Activated T-helper 17 cell treated with anti-CD3 and anti-CD28 coated beads, Interleukin-2, amount 50 U/mL, for 72 hours (primary cell): ENCODE measurements at regions not wholly inside any gene's neighbourhood (a gene's known extent, or its start where the extent isn't known, plus 50 kb on each side); places are given as distances from the start of the nearest gene placed in this dataset.

ENCODE experiments used
- ATAC-seq: fragments of 150-1000 bp; cut with Tn5 transposase; replicated peaks from 2 replicates; pipeline ENCODE4 v1.10.0; 2021; ENCODE audit warnings: mild to moderate bottlenecking, moderate library complexity
- H3K27ac Mint-ChIP-seq: one replicate; pipeline ENCODE4 v1.8.0; 2022; ENCODE audit warnings: mixed read lengths
- H3K27me3 Mint-ChIP-seq: one replicate; pipeline ENCODE4 v1.8.0; 2022; ENCODE audit warnings: mixed read lengths
- H3K36me3 Mint-ChIP-seq: one replicate; pipeline ENCODE4 v1.8.0; 2022; ENCODE audit warnings: low read depth, mild to moderate bottlenecking, mixed read lengths
- H3K4me1 Mint-ChIP-seq: one replicate; pipeline ENCODE4 v1.8.0; 2022; ENCODE audit warnings: mixed read lengths
- H3K4me3 Mint-ChIP-seq: one replicate; pipeline ENCODE4 v1.8.0; 2022; ENCODE audit warnings: mild to moderate bottlenecking, mixed read lengths
- H3K9me3 Mint-ChIP-seq: one replicate; pipeline ENCODE4 v1.8.0; 2022; ENCODE audit warnings: mixed read lengths

GRCh38 chr1:181359012-181359411 lies 124.3 kb upstream of the CACNA1E start:
- Mint-ChIP-seq H3K36me3 (no peaks in the 10 kb centered on the region), H3K27me3 (no peaks in the 10 kb centered on the region), H3K4me3 (no peak overlapping the region), H3K4me1 (no peaks in the 10 kb centered on the region), H3K9me3 (no peaks in the 10 kb centered on the region), H3K27ac (no peak overlapping the region)
- no peak for ATAC-seq

GRCh38 chr1:181364801-181365200 lies 118.5 kb upstream of the CACNA1E start:
- Mint-ChIP-seq H3K27ac (no peak overlapping the region), H3K27me3 (no peaks in the 10 kb centered on the region), H3K4me3 (no peak overlapping the region), H3K4me1 (peaks cover 4% of the 10 kb centered on the region), H3K9me3 (no peaks in the 10 kb centered on the region), H3K36me3 (no peaks in the 10 kb centered on the region)
- ATAC-seq: no peak

GRCh38 chr1:181366910-181367309 lies 116.4 kb upstream of the CACNA1E start:
- Mint-ChIP-seq H3K4me3 (no peak overlapping the region), H3K4me1 (peaks cover 4% of the 10 kb centered on the region), H3K9me3 (peaks cover 3% of the 10 kb centered on the region), H3K27ac (no peak overlapping the region), H3K36me3 (no peaks in the 10 kb centered on the region), H3K27me3 (no peaks in the 10 kb centered on the region)
- no peak for ATAC-seq

- Mint-ChIP-seq H3K4me3 (no peak overlapping the region), H3K4me1 (peaks cover 1% of the 10 kb centered on the region), H3K27me3 (no peaks in the 10 kb centered on the region), H3K27ac (no peak overlapping the region), H3K9me3 (peaks cover 10% of the 10 kb centered on the region), H3K36me3 (no peaks in the 10 kb centered on the region)
- no peak for ATAC-seq
These were observed 113.9 kb upstream of the CACNA1E start for GRCh38 chr1:181369416-181369815.

GRCh38 chr1:181383695-181384094 lies 99.6 kb upstream of the CACNA1E start:
- Mint-ChIP-seq H3K4me1 (no peaks in the 10 kb centered on the region), H3K36me3 (no peaks in the 10 kb centered on the region), H3K27me3 (no peaks in the 10 kb centered on the region), H3K27ac (no peak overlapping the region), H3K4me3 (no peak overlapping the region), H3K9me3 (no peaks in the 10 kb centered on the region)
- ATAC-seq: no peak

GRCh38 chr1:181386340-181386739 lies 97.0 kb upstream of the CACNA1E start:
- H3K4me3 Mint-ChIP-seq: no peak overlapping the region
- H3K36me3 Mint-ChIP-seq: no peaks in the 10 kb centered on the region
- H3K4me1 Mint-ChIP-seq: no peaks in the 10 kb centered on the region
- no peak for ATAC-seq
- no peak overlapping the region for H3K27ac Mint-ChIP-seq
- no peaks in the 10 kb centered on the region for H3K27me3 Mint-ChIP-seq
- no peaks in the 10 kb centered on the region for H3K9me3 Mint-ChIP-seq

GRCh38 chr1:181386951-181387350 lies 96.4 kb upstream of the CACNA1E start:
- Mint-ChIP-seq H3K4me1 (peaks cover 3% of the 10 kb centered on the region), H3K27ac (no peak overlapping the region), H3K4me3 (no peak overlapping the region), H3K27me3 (no peaks in the 10 kb centered on the region), H3K36me3 (no peaks in the 10 kb centered on the region), H3K9me3 (no peaks in the 10 kb centered on the region)
- no peak for ATAC-seq

- H3K27ac Mint-ChIP-seq: no peak overlapping the region
- no peak overlapping the region for H3K4me3 Mint-ChIP-seq
- no peaks in the 10 kb centered on the region for H3K27me3 Mint-ChIP-seq
- H3K36me3 Mint-ChIP-seq: no peaks in the 10 kb centered on the region
- peaks cover 11% of the 10 kb centered on the region for H3K4me1 Mint-ChIP-seq
- ATAC-seq: no peak
- H3K9me3 Mint-ChIP-seq: no peaks in the 10 kb centered on the region
These were observed 95.6 kb upstream of the CACNA1E start for GRCh38 chr1:181387702-181388101.

- no peaks in the 10 kb centered on the region for H3K36me3 Mint-ChIP-seq
- no peaks in the 10 kb centered on the region for H3K27me3 Mint-ChIP-seq
- H3K4me3 Mint-ChIP-seq: no peak overlapping the region
- no peak for ATAC-seq
- peaks cover 18% of the 10 kb centered on the region for H3K4me1 Mint-ChIP-seq
- H3K27ac Mint-ChIP-seq: no peak overlapping the region
- no peaks in the 10 kb centered on the region for H3K9me3 Mint-ChIP-seq
These were observed 92.8 kb upstream of the CACNA1E start for GRCh38 chr1:181390410-181391077.

GRCh38 chr1:181391301-181391900 lies 91.9 kb upstream of the CACNA1E start:
- no peak overlapping the region for H3K4me3 Mint-ChIP-seq
- no peaks in the 10 kb centered on the region for H3K36me3 Mint-ChIP-seq
- no peak overlapping the region for H3K27ac Mint-ChIP-seq
- ATAC-seq: no peak
- H3K9me3 Mint-ChIP-seq: no peaks in the 10 kb centered on the region
- H3K27me3 Mint-ChIP-seq: no peaks in the 10 kb centered on the region
- peaks cover 18% of the 10 kb centered on the region for H3K4me1 Mint-ChIP-seq

- ATAC-seq: no peak
- Mint-ChIP-seq H3K4me1 (peaks cover 18% of the 10 kb centered on the region), H3K4me3 (peak overlapping the region; percentile 11), H3K27me3 (no peaks in the 10 kb centered on the region), H3K36me3 (no peaks in the 10 kb centered on the region), H3K27ac (peak overlapping the region; percentile 53), H3K9me3 (no peaks in the 10 kb centered on the region)
These were observed 91.2 kb upstream of the CACNA1E start for GRCh38 chr1:181392133-181392532.

GRCh38 chr1:181392613-181393220 lies 90.6 kb upstream of the CACNA1E start:
- H3K27ac Mint-ChIP-seq: peak overlapping the region; percentile 53
- peaks cover 20% of the 10 kb centered on the region for H3K4me1 Mint-ChIP-seq
- no peaks in the 10 kb centered on the region for H3K9me3 Mint-ChIP-seq
- peak; percentile 38 for ATAC-seq
- H3K27me3 Mint-ChIP-seq: no peaks in the 10 kb centered on the region
- peak overlapping the region; percentile 11 for H3K4me3 Mint-ChIP-seq
- no peaks in the 10 kb centered on the region for H3K36me3 Mint-ChIP-seq

GRCh38 chr1:181394766-181395165 lies 88.6 kb upstream of the CACNA1E start:
- Mint-ChIP-seq H3K9me3 (no peaks in the 10 kb centered on the region), H3K4me1 (peaks cover 39% of the 10 kb centered on the region), H3K27me3 (no peaks in the 10 kb centered on the region), H3K27ac (no peak overlapping the region), H3K36me3 (no peaks in the 10 kb centered on the region), H3K4me3 (no peak overlapping the region)
- ATAC-seq: no peak

- H3K9me3 Mint-ChIP-seq: no peaks in the 10 kb centered on the region
- H3K27ac Mint-ChIP-seq: no peak overlapping the region
- H3K36me3 Mint-ChIP-seq: no peaks in the 10 kb centered on the region
- peaks cover 46% of the 10 kb centered on the region for H3K4me1 Mint-ChIP-seq
- H3K4me3 Mint-ChIP-seq: no peak overlapping the region
- H3K27me3 Mint-ChIP-seq: no peaks in the 10 kb centered on the region
- ATAC-seq: peak; percentile 80
These were observed 87.1 kb upstream of the CACNA1E start for GRCh38 chr1:181396171-181396670.

- no peak overlapping the region for H3K4me3 Mint-ChIP-seq
- H3K4me1 Mint-ChIP-seq: peaks cover 46% of the 10 kb centered on the region
- H3K27me3 Mint-ChIP-seq: no peaks in the 10 kb centered on the region
- ATAC-seq: no peak
- no peaks in the 10 kb centered on the region for H3K9me3 Mint-ChIP-seq
- H3K36me3 Mint-ChIP-seq: no peaks in the 10 kb centered on the region
- no peak overlapping the region for H3K27ac Mint-ChIP-seq
These were observed 86.5 kb upstream of the CACNA1E start for GRCh38 chr1:181396811-181397210.
